SK-N-SH treated with all-trans-retinoic acid at 6 μM for 48 hours (cell line): ENCODE measurements at regions not wholly inside any gene's neighbourhood (a gene's known extent, or its start where the extent isn't known, plus 50 kb on each side); places are given as distances from the start of the nearest gene placed in this dataset.

Experiments
- ATAC-seq: fragments of 200-7000 bp; cut with Tn5 transposase; 3 replicates; pipeline ENCODE4 v1.9.1; 2020; ENCODE audit warnings: mild to moderate bottlenecking, moderate library complexity
- ARNTL ChIP-seq: fragments of 450-650 bp; formaldehyde crosslinking; IDR thresholded peaks from 2 replicates; pipeline ENCODE4 v1.5.0; 2020; ENCODE audit warnings: low read depth, mild to moderate bottlenecking, moderate library complexity, borderline replicate concordance
- BACH2 ChIP-seq: fragments of 250-450 bp; sonication (Bioruptor Pico); IDR thresholded peaks from 2 replicates; pipeline ENCODE4 v1.9.0; 2021; ENCODE audit warnings: mild to moderate bottlenecking, borderline replicate concordance
- CREB5 ChIP-seq: fragments of 250-450 bp; sonication (Bioruptor Pico); IDR thresholded peaks from 2 replicates; pipeline ENCODE4 v1.5.1; 2020; ENCODE audit warnings: low read depth, mild to moderate bottlenecking, moderate library complexity
- CSDC2 ChIP-seq: fragments of 250-450 bp; sonication (Bioruptor Pico); IDR thresholded peaks from 2 replicates; pipeline ENCODE4 v1.5.0; 2020; ENCODE audit warnings: mild to moderate bottlenecking, moderate library complexity
- CSRNP3 ChIP-seq: fragments of 250-450 bp; sonication (Bioruptor Pico); IDR thresholded peaks from 2 replicates; pipeline ENCODE4 v1.5.1; 2021; ENCODE audit warnings: mild to moderate bottlenecking, moderate library complexity
- ESRRG ChIP-seq: fragments of 250-450 bp; sonication (Bioruptor Pico); IDR thresholded peaks from 2 replicates; pipeline ENCODE4 v1.6.1; 2021; ENCODE audit warnings: mild to moderate bottlenecking
- GLIS3 ChIP-seq: fragments of 250-450 bp; sonication (Bioruptor Pico); IDR thresholded peaks from 2 replicates; pipeline ENCODE4 v1.5.0; 2020; ENCODE audit warnings: mild to moderate bottlenecking, moderate library complexity
- ISL1 ChIP-seq: fragments of 250-450 bp; sonication (Bioruptor Pico); IDR thresholded peaks from 2 replicates; pipeline ENCODE4 v2.1.2; 2022; ENCODE audit warnings: mild to moderate bottlenecking, moderate library complexity
- PATZ1 ChIP-seq: fragments of 250-450 bp; sonication (Bioruptor Pico); IDR thresholded peaks from 2 replicates; pipeline ENCODE4 v1.8.0; 2020; ENCODE audit warnings: mild to moderate bottlenecking, moderate library complexity, borderline replicate concordance
- POU6F1 ChIP-seq: fragments of 250-450 bp; sonication (Bioruptor Pico); IDR thresholded peaks from 2 replicates; pipeline ENCODE4 v1.8.0; 2021; ENCODE audit warnings: low read depth, mild to moderate bottlenecking, moderate library complexity, borderline replicate concordance
- PPARA ChIP-seq: fragments of 250-450 bp; sonication (Bioruptor Pico); IDR thresholded peaks from 2 replicates; pipeline ENCODE4 v1.5.0; 2020; ENCODE audit warnings: mild to moderate bottlenecking, borderline replicate concordance
- SNAI2 ChIP-seq: fragments of 250-450 bp; sonication (Bioruptor Pico); IDR thresholded peaks from 2 replicates; pipeline ENCODE4 v1.5.0; 2020; ENCODE audit warnings: mild to moderate bottlenecking, moderate library complexity
- TCF4 ChIP-seq: fragments of 250-450 bp; sonication (Bioruptor Pico); IDR thresholded peaks from 2 replicates; pipeline ENCODE4 v1.8.0; 2021; ENCODE audit warnings: mild to moderate bottlenecking, moderate library complexity, borderline replicate concordance
- TOX ChIP-seq: fragments of 250-450 bp; sonication (Bioruptor Pico); IDR thresholded peaks from 2 replicates; pipeline ENCODE4 v1.8.0; 2021; ENCODE audit warnings: mild to moderate bottlenecking, moderate library complexity, borderline replicate concordance
- TSHZ2 ChIP-seq: fragments of 250-450 bp; sonication (Bioruptor Pico); IDR thresholded peaks from 2 replicates; pipeline ENCODE4 v1.5.0; 2020; ENCODE audit warnings: mild to moderate bottlenecking, moderate library complexity
- ZC3H10 ChIP-seq: fragments of 250-450 bp; sonication (Bioruptor Pico); IDR thresholded peaks from 2 replicates; pipeline ENCODE4 v1.5.1; 2021; ENCODE audit warnings: mild to moderate bottlenecking, moderate library complexity
- ZFP3 ChIP-seq: fragments of 250-450 bp; sonication (Bioruptor Pico); IDR thresholded peaks from 2 replicates; pipeline ENCODE4 v1.5.0; 2020; ENCODE audit warnings: mild to moderate bottlenecking, moderate library complexity
- ZFP30 ChIP-seq: fragments of 450-650 bp; formaldehyde crosslinking; IDR thresholded peaks from 2 replicates; pipeline ENCODE4 v1.5.0; 2022; ENCODE audit warnings: mild to moderate bottlenecking, moderate library complexity
- ZNF565 ChIP-seq: fragments of 450-650 bp; formaldehyde crosslinking; conservative IDR thresholded peaks from 2 replicates; pipeline ENCODE4 v1.5.0; 2020; ENCODE audit warnings: low read depth, mild to moderate bottlenecking, moderate library complexity
- ZNF70 ChIP-seq: fragments of 450-650 bp; formaldehyde crosslinking; IDR thresholded peaks from 2 replicates; pipeline ENCODE4 v1.5.0; 2020; ENCODE audit warnings: mild to moderate bottlenecking, moderate library complexity
- ZNF8 ChIP-seq: fragments of 450-650 bp; formaldehyde crosslinking; IDR thresholded peaks from 2 replicates; pipeline ENCODE4 v1.5.0; 2020; ENCODE audit warnings: mild to moderate bottlenecking, moderate library complexity

- TF ChIP-seq ESRRG (CRISPR knock-in tag) (no peak), ZC3H10 (no peak), ZNF8 (no peak), SNAI2 (CRISPR knock-in tag) (no peak), TOX (no peak), PPARA (CRISPR knock-in tag) (no peak), CSDC2 (CRISPR knock-in tag) (no peak), BACH2 (no peak)
- ATAC-seq: no peak
These were observed 56.3 kb upstream of the SYT6 start for GRCh38 chr1:114209971-114210370.

GRCh38 chr1:114208714-114209113, 55.0 kb upstream of the SYT6 start:
- no peak for TF ChIP-seq CSRNP3 (CRISPR knock-in tag)
- no peak for TF ChIP-seq BACH2
- TF ChIP-seq ZC3H10: no peak
- no peak for TF ChIP-seq ISL1 (CRISPR knock-in tag)
- TF ChIP-seq ARNTL (CRISPR knock-in tag): no peak
- no peak for TF ChIP-seq ZNF565 (CRISPR knock-in tag)
- TF ChIP-seq, all 23 proteins: peak for 0
- no peak for ATAC-seq

- no peak for TF ChIP-seq SNAI2 (CRISPR knock-in tag)
- TF ChIP-seq PATZ1 (CRISPR knock-in tag): no peak
- no peak for TF ChIP-seq GLIS3 (CRISPR knock-in tag)
- ATAC-seq: no peak
These were observed 54.4 kb upstream of the SYT6 start for GRCh38 chr1:114208106-114208505.

GRCh38 chr1:114207635-114208034, 54.0 kb upstream of the SYT6 start:
- no peak for ATAC-seq
- TF ChIP-seq ISL1 (CRISPR knock-in tag): no peak
- TF ChIP-seq ZFP3 (CRISPR knock-in tag): no peak
- TF ChIP-seq PPARA (CRISPR knock-in tag): no peak
- TF ChIP-seq ZNF565 (CRISPR knock-in tag): no peak
- no peak for TF ChIP-seq ZFP30
- no peak for TF ChIP-seq POU6F1 (CRISPR knock-in tag)
- TF ChIP-seq ESRRG (CRISPR knock-in tag): no peak
- no peak for TF ChIP-seq TCF4 (CRISPR knock-in tag)
- no peak for TF ChIP-seq CREB5
- TF ChIP-seq TOX: no peak

- ATAC-seq: no peak
- TF ChIP-seq ZFP30 (no peak), TSHZ2 (CRISPR knock-in tag) (no peak), TCF4 (CRISPR knock-in tag) (no peak), ARNTL (CRISPR knock-in tag) (no peak), CSDC2 (CRISPR knock-in tag) (no peak), ISL1 (CRISPR knock-in tag) (no peak), PPARA (CRISPR knock-in tag) (no peak), ZFP3 (CRISPR knock-in tag) (no peak), BACH2 (no peak), SNAI2 (CRISPR knock-in tag) (no peak), TOX (no peak), CREB5 (no peak), ZNF70 (CRISPR knock-in tag) (no peak), POU6F1 (CRISPR knock-in tag) (no peak), GLIS3 (CRISPR knock-in tag) (no peak), ZNF8 (no peak), ZNF565 (CRISPR knock-in tag) (no peak)
These were observed 52.7 kb upstream of the SYT6 start for GRCh38 chr1:114206392-114206791.
